ENCODE measurements at regions not wholly inside any gene's neighbourhood (a gene's known extent, or its start where the extent isn't known, plus 50 kb on each side); places are given as distances from the start of the nearest gene placed in this dataset.

- no peak for DNase-seq
Measured at GRCh38 chr12:94033101-94033500, 115.3 kb upstream of the PLXNC1 start.

GRCh38 chr12:94033784-94034183 is 114.6 kb upstream of the PLXNC1 start:
- DNase-seq, result no peak

GRCh38 chr12:94037444-94037843 is 110.9 kb upstream of the PLXNC1 start:
- DNase-seq, result no peak

GRCh38 chr12:94038605-94039004 is 109.8 kb upstream of the PLXNC1 start:
- DNase-seq, result no peak

GRCh38 chr12:94039199-94039840 is 109.1 kb upstream of the PLXNC1 start:
- no peak for DNase-seq

GRCh38 chr12:94039914-94040313 is 108.5 kb upstream of the PLXNC1 start:
- DNase-seq, result no peak

GRCh38 chr12:94041850-94042249 is 106.5 kb upstream of the PLXNC1 start:
- DNase-seq, result no peak

- DNase-seq, result no peak
Measured at GRCh38 chr12:94042321-94042720, 106.1 kb upstream of the PLXNC1 start.

- DNase-seq, result no peak
Measured at GRCh38 chr12:94046626-94047410, 101.6 kb upstream of the PLXNC1 start.

GRCh38 chr12:94047781-94048567 is 100.4 kb upstream of the PLXNC1 start:
- DNase-seq, result no peak

- no peak for DNase-seq
Measured at GRCh38 chr12:94048757-94049156, 99.6 kb upstream of the PLXNC1 start.

- DNase-seq, result peak; percentile 47
Measured at GRCh38 chr12:94049718-94050117, 98.7 kb upstream of the PLXNC1 start.

- no peak for DNase-seq
Measured at GRCh38 chr12:94053676-94054075, 94.7 kb upstream of the PLXNC1 start.

GRCh38 chr12:94055528-94055927 is 92.8 kb upstream of the PLXNC1 start:
- no peak for DNase-seq

GRCh38 chr12:94056419-94057158 is 91.8 kb upstream of the PLXNC1 start:
- no peak for DNase-seq

- DNase-seq, result no peak
Measured at GRCh38 chr12:94057262-94058151, 90.9 kb upstream of the PLXNC1 start.

GRCh38 chr12:94059394-94060368 is 88.7 kb upstream of the PLXNC1 start:
- DNase-seq, result no peak

- DNase-seq, result no peak
Measured at GRCh38 chr12:94062194-94062593, 86.2 kb upstream of the PLXNC1 start.

- DNase-seq, result peak; percentile 40
Measured at GRCh38 chr12:94062796-94063635, 85.4 kb upstream of the PLXNC1 start.

- DNase-seq, result no peak
Measured at GRCh38 chr12:94070520-94070919, 77.9 kb upstream of the PLXNC1 start.

All from NCI-H2029 treated with DMSO at 0.1 percent for 48 hours (cell line).